B cell (primary cell): ENCODE measurements at regions not wholly inside any gene's neighbourhood (a gene's known extent, or its start where the extent isn't known, plus 50 kb on each side); places are given as distances from the start of the nearest gene placed in this dataset.

ENCODE experiments used
- ATAC-seq: fragments of 200-7000 bp; cut with Tn5 transposase; one replicate; pipeline ENCODE4 v1.10.0; 2021; ENCODE audit warnings: low read depth, mild to moderate bottlenecking, moderate number of reproducible peaks, moderate library complexity
- CTCF ChIA-PET: fragments of 350-600 bp; sonication (Branson Sonifier 250); formaldehyde crosslinking; loops from one replicate; lab custom pipeline; 2021; ENCODE audit warnings: antibody characterized with exemption, inconsistent platforms; lab: Charles Lee
- POLR2A ChIA-PET: fragments of 350-600 bp; sonication (Branson Sonifier 250); formaldehyde crosslinking; loops from one replicate; lab custom pipeline; 2021; ENCODE audit warnings: antibody characterized with exemption; lab: Charles Lee
- DNase-seq: peaks from one replicate; pipeline ENCODE4 v3.0.0; 2013
- H2AFZ ChIP-seq: 2 replicates; pipeline ENCODE4 v1.6.1; 2012; ENCODE audit warnings: mild to moderate bottlenecking, low read depth, low read length; ENCODE audit not compliant: insufficient read depth, poor library complexity, severe bottlenecking
- H3K27ac ChIP-seq, 2 donors: 1 replicate in 1 of 2; 2 replicates in 1 of 2; pipeline ENCODE4 v1.5.1; 2012 to 2013; ENCODE audit warnings: low read length in 2 of 2, mild to moderate bottlenecking in 2 of 2, moderate library complexity in 1 of 2
- H3K27me3 ChIP-seq, 4 experiments: fragments of 200-600 bp in 1 of 4; sonication (generic) in 1 of 4; replicated peaks in 1 of 4; 1 replicate in 2 of 4; 2 replicates in 2 of 4; pipeline versions ENCODE4 v1.6.1 to v1.7.0; 2013 to 2016; ENCODE audit warnings: low read length in 3 of 4, mild to moderate bottlenecking in 2 of 4, mixed read lengths in 1 of 4, moderate library complexity in 1 of 4; ENCODE audit not compliant: insufficient read depth in 4 of 4, control insufficient read depth in 3 of 4; ENCODE audit errors: control extremely low read depth in 1 of 4
- H3K36me3 ChIP-seq, 2 experiments: replicated peaks in 1 of 2; 1 replicate in 1 of 2; 2 replicates in 1 of 2; pipeline versions ENCODE4 v1.6.1 to v1.7.1; 2013; ENCODE audit warnings: low read length in 1 of 2; ENCODE audit not compliant: insufficient read depth in 2 of 2, control insufficient read depth in 1 of 2; ENCODE audit errors: control extremely low read depth in 1 of 2, extremely low read depth in 1 of 2
- H3K4me1 ChIP-seq, 2 donors: fragments of 200-600 bp in 1 of 2; sonication (generic) in 1 of 2; 1 replicate in 1 of 2; 2 replicates in 1 of 2; pipeline versions ENCODE4 v1.5.1 to v1.6.1; 2013 to 2017; ENCODE audit warnings: low read length in 2 of 2; ENCODE audit not compliant: control insufficient read depth in 2 of 2, insufficient read depth in 2 of 2
- H3K4me2 ChIP-seq: replicated peaks from 2 replicates; pipeline ENCODE3; 2012; ENCODE audit warnings: mild to moderate bottlenecking, low read depth, low read length; ENCODE audit not compliant: poor library complexity, severe bottlenecking
- H3K4me3 ChIP-seq, 5 experiments: fragments of 200-600 bp in 1 of 5; sonication (generic) in 1 of 5; 1 replicate in 3 of 5; 2 replicates in 2 of 5; pipeline versions ENCODE4 v1.5.1 to v1.7.0; 2011 to 2016; ENCODE audit warnings: low read length in 4 of 5, mild to moderate bottlenecking in 4 of 5, low read depth in 2 of 5, control low read depth in 1 of 5, moderate library complexity in 1 of 5; ENCODE audit not compliant: insufficient read depth in 1 of 5; ENCODE audit errors: control extremely low read depth in 1 of 5, extremely low read depth in 1 of 5
- H3K79me2 ChIP-seq: fragments of 200-600 bp; sonication (generic); one replicate; pipeline ENCODE4 v1.6.0; 2016; ENCODE audit warnings: low read length; ENCODE audit not compliant: control insufficient read depth, insufficient read depth
- H3K9ac ChIP-seq: fragments of 200-600 bp; sonication (generic); 2 replicates; pipeline ENCODE4 v1.6.1; 2017; ENCODE audit warnings: mild to moderate bottlenecking, low read length, moderate library complexity
- H3K9me3 ChIP-seq, 3 donors: one replicate each; pipeline versions ENCODE4 v1.6.1 to v1.7.1; 2013; ENCODE audit warnings: low read length in 2 of 3; ENCODE audit not compliant: control insufficient read depth in 2 of 3, insufficient read depth in 1 of 3; ENCODE audit errors: control extremely low read depth in 1 of 3
- H4K20me1 ChIP-seq: 2 replicates; pipeline ENCODE4 v1.6.0; 2012; ENCODE audit warnings: mild to moderate bottlenecking, low read length; ENCODE audit not compliant: insufficient read depth, control insufficient read depth, poor library complexity, severe bottlenecking
- H3K27ac Mint-ChIP-seq: one replicate; pipeline ENCODE4 v1.8.0; 2021; ENCODE audit warnings: mixed read lengths
- H3K27me3 Mint-ChIP-seq: one replicate; pipeline ENCODE4 v1.8.0; 2021; ENCODE audit warnings: mixed read lengths
- H3K4me1 Mint-ChIP-seq: one replicate; pipeline ENCODE4 v1.8.0; 2021; ENCODE audit warnings: mixed read lengths
- H3K4me3 Mint-ChIP-seq: one replicate; pipeline ENCODE4 v1.8.0; 2021; ENCODE audit warnings: mixed read lengths
- H3K9me3 Mint-ChIP-seq: one replicate; pipeline ENCODE4 v1.8.0; 2022; ENCODE audit warnings: mixed read lengths; ENCODE audit not compliant: insufficient read depth
- CTCF ChIP-seq: fragments of 200-600 bp; IDR thresholded peaks from one replicate; pipeline ENCODE4 v1.8.0; 2022; ENCODE audit warnings: antibody characterized with exemption, mild to moderate bottlenecking
- EZH2 ChIP-seq: IDR thresholded peaks from 2 replicates; pipeline ENCODE4 v1.6.1; 2012; ENCODE audit warnings: borderline replicate concordance, low read depth, mild to moderate bottlenecking, moderate library complexity, low read length; ENCODE audit not compliant: insufficient read depth, poor library complexity, severe bottlenecking
- WGBS: methylation state at CpG from one replicate; pipeline ENCODE4 v1.1.5; 2013; ENCODE audit warnings: missing lambda C conversion rate; ENCODE audit not compliant: insufficient coverage; 5-methylcytosine and 5-hydroxymethylcytosine counted together
- intact Hi-C: fragments of 100-400 bp; cut with micrococcal nuclease; formaldehyde crosslinking; loops from one replicate; pipeline ENCODE4 v1.10.0; 2022

GRCh38 chr1:194889310-194889709 lies 1702.9 kb upstream of the B3GALT2 start:
- intact Hi-C loops, result no loop called here
- peaks cover 2 to 6% (median 5%) of the 10 kb centered on the region in 3 donors for H3K9me3 ChIP-seq
- WGBS, result 72% methylated on average over 3 of the region's 3 CpGs
- no peaks in the 10 kb centered on the region for H3K36me3 ChIP-seq
- H4K20me1 ChIP-seq, result no peaks in the 10 kb centered on the region
- no peak overlapping the region for H3K4me3 ChIP-seq
- no peaks in the 10 kb centered on the region for H3K4me1 ChIP-seq
- H3K9ac ChIP-seq, result no peak overlapping the region
- no peak overlapping the region for H2AFZ ChIP-seq
- Mint-ChIP-seq H3K4me1 (no peaks in the 10 kb centered on the region), H3K9me3 (peaks cover 2% of the 10 kb centered on the region), H3K4me3 (no peak overlapping the region), H3K27me3 (no peaks in the 10 kb centered on the region), H3K27ac (no peak overlapping the region)
- H3K4me2 ChIP-seq, result no peak overlapping the region
- ATAC-seq (no peak), DNase-seq (no peak)
- TF ChIP-seq CTCF (no peak), EZH2 (no peak)
- ChIA-PET POLR2A (no interaction called here), CTCF (no interaction called here)
- H3K27ac ChIP-seq, result no peak overlapping the region
- no peaks in the 10 kb centered on the region for H3K27me3 ChIP-seq
- no peaks in the 10 kb centered on the region for H3K79me2 ChIP-seq

- no CpG with 5 or more reads among the region's 2 CpGs for WGBS
Observed at GRCh38 chr1:194870860-194871259, 1684.4 kb upstream of the B3GALT2 start.

More at GRCh38 chr1:194870860-194871259, 1684.4 kb upstream of the B3GALT2 start:
- TF ChIP-seq EZH2, result no peak
- no peak for TF ChIP-seq CTCF
- H3K9ac ChIP-seq, result no peak overlapping the region
- H3K27ac ChIP-seq, result no peak overlapping the region
- H4K20me1 ChIP-seq, result no peaks in the 10 kb centered on the region
- Mint-ChIP-seq H3K4me1 (peaks cover 6% of the 10 kb centered on the region), H3K4me3 (no peak overlapping the region), H3K27me3 (no peaks in the 10 kb centered on the region), H3K9me3 (no peaks in the 10 kb centered on the region), H3K27ac (no peak overlapping the region)
- no peak for DNase-seq
- no peaks in the 10 kb centered on the region for H3K27me3 ChIP-seq
- ATAC-seq, result no peak
- no peaks in the 10 kb centered on the region for H3K9me3 ChIP-seq
- no peak overlapping the region for H3K4me3 ChIP-seq
- ChIA-PET CTCF (no interaction called here), POLR2A (no interaction called here)
- H3K4me1 ChIP-seq, result peaks cover under 1 to 5% of the 10 kb centered on the region in 2 donors
- intact Hi-C loops, result no loop called here
- no peaks in the 10 kb centered on the region for H3K79me2 ChIP-seq
- no peak overlapping the region for H2AFZ ChIP-seq
- no peak overlapping the region for H3K4me2 ChIP-seq
- H3K36me3 ChIP-seq, result no peaks in the 10 kb centered on the region
